ENCODE measurements at regions not wholly inside any gene's neighbourhood (a gene's known extent, or its start where the extent isn't known, plus 50 kb on each side); places are given as distances from the start of the nearest gene placed in this dataset.
A peak's percentile ranks its signal among the peaks of the same experiment; 100 is the strongest.

GRCh38 chr6:50143011-50143719, 93.4 kb upstream of the DEFB112 start:
- H3K9me3 ChIP-seq, result no peaks in the 10 kb centered on the region
- WGBS, 2 donors, result 40 to 58% methylated on average over 2 of the region's 2 CpGs
- H3K36me3 ChIP-seq, result no peaks in the 10 kb centered on the region
- no peaks in the 10 kb centered on the region for H3K27me3 ChIP-seq
- no peak overlapping the region for H3K27ac ChIP-seq
- no peak for TF ChIP-seq EP300 (IDR thresholded peaks at IDR 0.05)
- TF ChIP-seq CTCF (IDR thresholded peaks at IDR 0.05), result no peak
- no peak for TF ChIP-seq POLR2A (IDR thresholded peaks at IDR 0.05)
- DNase-seq (ENCODE audit: low spot score in 2 of 2), result no peak
- H3K4me3 ChIP-seq, result no peak overlapping the region
- H3K4me1 ChIP-seq, result no peaks in the 10 kb centered on the region

DNA sequence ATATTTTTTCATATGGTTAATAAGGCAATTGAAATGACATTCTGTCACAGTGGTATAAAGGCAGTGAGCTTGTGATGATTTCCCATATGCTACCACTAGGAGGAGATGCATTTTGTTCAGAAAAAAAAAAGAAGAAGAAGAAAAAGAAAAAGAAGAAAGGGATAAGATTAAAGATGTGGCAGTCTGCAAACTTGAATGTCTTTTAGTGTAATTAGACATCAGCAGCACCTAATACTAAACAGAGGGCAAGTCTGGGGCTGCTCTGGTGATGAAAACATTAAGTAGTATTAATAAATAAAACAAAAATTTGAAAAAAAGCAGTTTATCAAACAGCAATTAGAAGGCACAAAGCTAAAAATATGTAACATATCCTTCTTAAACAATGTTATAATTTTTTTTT, 95.4 kb upstream of the DEFB112 start:
- no peaks in the 10 kb centered on the region for H3K4me1 ChIP-seq
- TF ChIP-seq POLR2A (IDR thresholded peaks at IDR 0.05), result no peak
- TF ChIP-seq CTCF (IDR thresholded peaks at IDR 0.05), result peak in 2 of 5 experiments; percentile 13 to 23
- no peak for TF ChIP-seq EP300 (IDR thresholded peaks at IDR 0.05)
- no peak for DNase-seq (ENCODE audit: low spot score in 2 of 2)

DNA sequence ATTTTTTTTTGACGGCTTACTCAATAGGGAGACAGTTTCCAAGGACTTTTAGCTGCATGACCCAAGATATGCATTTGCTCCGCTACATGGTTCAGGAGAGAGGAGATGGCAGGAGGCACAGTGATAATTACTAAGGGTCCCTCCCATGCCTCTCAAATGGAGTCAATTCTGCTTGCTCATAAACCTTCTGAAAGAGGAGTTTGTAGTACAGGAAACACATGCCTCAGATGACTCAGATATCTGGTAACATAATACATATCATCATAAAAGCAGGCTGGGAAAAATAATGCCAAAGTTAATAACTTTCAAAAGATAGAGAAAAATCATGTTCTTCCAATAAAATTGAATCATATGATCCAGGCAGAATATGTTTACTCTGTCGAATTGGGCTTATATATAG, 97.6 kb upstream of the DEFB112 start:
- Histone ChIP-seq H3K9me3 (no peaks in the 10 kb centered on the region), H3K36me3 (no peaks in the 10 kb centered on the region), H3K27ac (no peak overlapping the region), H3K4me1 (no peaks in the 10 kb centered on the region), H3K27me3 (no peaks in the 10 kb centered on the region), H3K4me3 (no peak overlapping the region)
- 76 to 91% methylated on average over 3 of the region's 3 CpGs for WGBS, 2 donors
- TF ChIP-seq EP300 (IDR thresholded peaks at IDR 0.05) (no peak), POLR2A (IDR thresholded peaks at IDR 0.05) (no peak), CTCF (IDR thresholded peaks at IDR 0.05) (no peak)
- no peak for DNase-seq (ENCODE audit: low spot score in 2 of 2)

More for the DNA sequence above, 95.4 kb upstream of the DEFB112 start:
- Histone ChIP-seq H3K4me3 (no peak overlapping the region), H3K27ac (no peak overlapping the region), H3K36me3 (no peaks in the 10 kb centered on the region), H3K27me3 (no peaks in the 10 kb centered on the region), H3K9me3 (no peaks in the 10 kb centered on the region)

- 53 to 58% methylated on average over 1 of the region's 1 CpG for WGBS, 2 donors
- no peak for DNase-seq (ENCODE audit: low spot score in 2 of 2)
- Histone ChIP-seq H3K27me3 (no peaks in the 10 kb centered on the region), H3K9me3 (no peaks in the 10 kb centered on the region), H3K27ac (no peak overlapping the region), H3K4me1 (no peaks in the 10 kb centered on the region), H3K36me3 (no peaks in the 10 kb centered on the region), H3K4me3 (no peak overlapping the region)
- TF ChIP-seq POLR2A (IDR thresholded peaks at IDR 0.05), result no peak
- TF ChIP-seq EP300 (IDR thresholded peaks at IDR 0.05), result no peak
- TF ChIP-seq CTCF (IDR thresholded peaks at IDR 0.05), result no peak
Observed at GRCh38 chr6:50180646-50181045, 130.9 kb upstream of the DEFB112 start.

DNA sequence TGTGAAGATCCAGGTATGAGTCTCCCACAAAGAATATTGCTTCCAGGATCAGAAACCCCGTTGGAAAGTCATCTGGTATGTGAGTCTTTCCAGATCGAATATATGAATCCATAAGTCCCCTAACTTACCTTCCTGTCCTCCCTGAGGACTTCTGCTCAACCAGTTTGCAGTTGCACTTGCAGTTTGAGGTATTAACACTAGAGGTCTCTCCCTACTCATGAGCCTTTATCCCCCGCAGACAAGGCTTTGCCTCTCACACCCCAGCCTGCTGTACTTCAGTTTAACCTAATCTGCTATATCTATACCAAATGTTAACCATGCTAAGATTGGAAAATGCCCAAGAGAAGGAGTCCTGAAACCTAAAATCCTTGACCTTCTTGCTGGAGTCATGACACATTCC, 135.3 kb upstream of the DEFB112 start:
- WGBS, 2 donors, result 36 to 44% methylated on average over 3 of the region's 3 CpGs
- H3K27me3 ChIP-seq, result no peaks in the 10 kb centered on the region
- DNase-seq (ENCODE audit: low spot score in 2 of 2), result no peak
- H3K9me3 ChIP-seq, result no peaks in the 10 kb centered on the region
- no peaks in the 10 kb centered on the region for H3K4me1 ChIP-seq
- H3K4me3 ChIP-seq, result no peak overlapping the region
- no peaks in the 10 kb centered on the region for H3K36me3 ChIP-seq
- TF ChIP-seq EP300 (IDR thresholded peaks at IDR 0.05) (no peak), POLR2A (IDR thresholded peaks at IDR 0.05) (no peak), CTCF (IDR thresholded peaks at IDR 0.05) (no peak)
- no peak overlapping the region for H3K27ac ChIP-seq
